Stimulated activated naive CD8-positive, alpha-beta T cell treated with anti-CD3 and anti-CD28 coated beads, Interleukin-15, Interleukin-2, amounts not matched to agents 100 ng/mL and 50 ng/mL, for 24 hours (primary cell): ENCODE measurements at regions not wholly inside any gene's neighbourhood (a gene's known extent, or its start where the extent isn't known, plus 50 kb on each side); places are given as distances from the start of the nearest gene placed in this dataset.

ENCODE experiments used
- H3K27ac Mint-ChIP-seq: one replicate; pipeline ENCODE4 v1.8.0; 2021; ENCODE audit warnings: mild to moderate bottlenecking, mixed read lengths
- H3K27me3 Mint-ChIP-seq: one replicate; pipeline ENCODE4 v1.8.0; 2021; ENCODE audit warnings: mixed read lengths
- H3K36me3 Mint-ChIP-seq: one replicate; pipeline ENCODE4 v1.8.0; 2021; ENCODE audit warnings: low read depth, mixed read lengths
- H3K4me1 Mint-ChIP-seq: one replicate; pipeline ENCODE4 v1.8.0; 2021; ENCODE audit warnings: low read depth, mixed read lengths
- H3K4me3 Mint-ChIP-seq: one replicate; pipeline ENCODE4 v1.8.0; 2021; ENCODE audit warnings: mild to moderate bottlenecking, mixed read lengths
- H3K9me3 Mint-ChIP-seq: one replicate; pipeline ENCODE4 v1.8.0; 2021; ENCODE audit warnings: mixed read lengths

- no peaks in the 10 kb centered on the region for H3K27me3 Mint-ChIP-seq
- H3K4me3 Mint-ChIP-seq = no peak overlapping the region
- H3K36me3 Mint-ChIP-seq = no peaks in the 10 kb centered on the region
- no peak overlapping the region for H3K27ac Mint-ChIP-seq
- H3K4me1 Mint-ChIP-seq = no peaks in the 10 kb centered on the region
- H3K9me3 Mint-ChIP-seq = no peaks in the 10 kb centered on the region
Measured at GRCh38 chr18:10215446-10215845, 239.0 kb upstream of the APCDD1 start.

GRCh38 chr18:10216791-10217190, 237.6 kb upstream of the APCDD1 start:
- Mint-ChIP-seq H3K4me3 (no peak overlapping the region), H3K36me3 (no peaks in the 10 kb centered on the region), H3K9me3 (peaks cover 8% of the 10 kb centered on the region), H3K4me1 (no peaks in the 10 kb centered on the region), H3K27ac (no peak overlapping the region), H3K27me3 (no peaks in the 10 kb centered on the region)

GRCh38 chr18:10217211-10217610, 237.2 kb upstream of the APCDD1 start:
- H3K9me3 Mint-ChIP-seq = peaks cover 9% of the 10 kb centered on the region
- H3K4me3 Mint-ChIP-seq = no peak overlapping the region
- no peaks in the 10 kb centered on the region for H3K27me3 Mint-ChIP-seq
- H3K36me3 Mint-ChIP-seq = no peaks in the 10 kb centered on the region
- no peak overlapping the region for H3K27ac Mint-ChIP-seq
- H3K4me1 Mint-ChIP-seq = no peaks in the 10 kb centered on the region

GRCh38 chr18:10225300-10225699, 229.1 kb upstream of the APCDD1 start:
- Mint-ChIP-seq H3K4me1 (no peaks in the 10 kb centered on the region), H3K27ac (no peak overlapping the region), H3K4me3 (no peak overlapping the region), H3K9me3 (peaks cover 24% of the 10 kb centered on the region), H3K36me3 (no peaks in the 10 kb centered on the region), H3K27me3 (no peaks in the 10 kb centered on the region)

GRCh38 chr18:10226971-10227370, 227.5 kb upstream of the APCDD1 start:
- Mint-ChIP-seq H3K27me3 (no peaks in the 10 kb centered on the region), H3K4me3 (no peak overlapping the region), H3K4me1 (no peaks in the 10 kb centered on the region), H3K36me3 (no peaks in the 10 kb centered on the region), H3K27ac (no peak overlapping the region), H3K9me3 (peaks cover 19% of the 10 kb centered on the region)

GRCh38 chr18:10228326-10228725, 226.1 kb upstream of the APCDD1 start:
- H3K36me3 Mint-ChIP-seq = no peaks in the 10 kb centered on the region
- H3K4me1 Mint-ChIP-seq = no peaks in the 10 kb centered on the region
- no peak overlapping the region for H3K27ac Mint-ChIP-seq
- no peak overlapping the region for H3K4me3 Mint-ChIP-seq
- H3K27me3 Mint-ChIP-seq = no peaks in the 10 kb centered on the region
- H3K9me3 Mint-ChIP-seq = peaks cover 19% of the 10 kb centered on the region

- H3K27ac Mint-ChIP-seq = no peak overlapping the region
- H3K4me1 Mint-ChIP-seq = no peaks in the 10 kb centered on the region
- H3K9me3 Mint-ChIP-seq = peaks cover 14% of the 10 kb centered on the region
- H3K4me3 Mint-ChIP-seq = no peak overlapping the region
- no peaks in the 10 kb centered on the region for H3K27me3 Mint-ChIP-seq
- no peaks in the 10 kb centered on the region for H3K36me3 Mint-ChIP-seq
Measured at GRCh38 chr18:10229458-10229857, 225.0 kb upstream of the APCDD1 start.

- Mint-ChIP-seq H3K36me3 (no peaks in the 10 kb centered on the region), H3K4me3 (no peak overlapping the region)
Measured at GRCh38 chr18:10230072-10230471, 224.4 kb upstream of the APCDD1 start.

GRCh38 chr18:10231220-10231619, 223.2 kb upstream of the APCDD1 start:
- Mint-ChIP-seq H3K27me3 (no peaks in the 10 kb centered on the region), H3K27ac (no peak overlapping the region), H3K4me1 (no peaks in the 10 kb centered on the region), H3K36me3 (no peaks in the 10 kb centered on the region), H3K9me3 (peaks cover 6% of the 10 kb centered on the region), H3K4me3 (no peak overlapping the region)

More at GRCh38 chr18:10230072-10230471, 224.4 kb upstream of the APCDD1 start:
- H3K9me3 Mint-ChIP-seq = peaks cover 11% of the 10 kb centered on the region
- H3K27me3 Mint-ChIP-seq = no peaks in the 10 kb centered on the region
- H3K27ac Mint-ChIP-seq = no peak overlapping the region
- no peaks in the 10 kb centered on the region for H3K4me1 Mint-ChIP-seq

- peaks cover 4% of the 10 kb centered on the region for H3K9me3 Mint-ChIP-seq
- H3K27ac Mint-ChIP-seq = no peak overlapping the region
- H3K4me1 Mint-ChIP-seq = no peaks in the 10 kb centered on the region
- no peak overlapping the region for H3K4me3 Mint-ChIP-seq
- no peaks in the 10 kb centered on the region for H3K36me3 Mint-ChIP-seq
- H3K27me3 Mint-ChIP-seq = no peaks in the 10 kb centered on the region
Measured at GRCh38 chr18:10232062-10232461, 222.4 kb upstream of the APCDD1 start.

- Mint-ChIP-seq H3K4me1 (no peaks in the 10 kb centered on the region), H3K9me3 (peaks cover 4% of the 10 kb centered on the region), H3K36me3 (no peaks in the 10 kb centered on the region), H3K27me3 (no peaks in the 10 kb centered on the region), H3K27ac (no peak overlapping the region), H3K4me3 (no peak overlapping the region)
Measured at GRCh38 chr18:10233082-10233875, 221.2 kb upstream of the APCDD1 start.

- H3K4me3 Mint-ChIP-seq = no peak overlapping the region
- no peaks in the 10 kb centered on the region for H3K4me1 Mint-ChIP-seq
- H3K9me3 Mint-ChIP-seq = peaks cover 4% of the 10 kb centered on the region
- no peaks in the 10 kb centered on the region for H3K36me3 Mint-ChIP-seq
- H3K27me3 Mint-ChIP-seq = no peaks in the 10 kb centered on the region
- no peak overlapping the region for H3K27ac Mint-ChIP-seq
Measured at GRCh38 chr18:10234281-10234680, 220.2 kb upstream of the APCDD1 start.

GRCh38 chr18:10234912-10235660, 219.3 kb upstream of the APCDD1 start:
- no peaks in the 10 kb centered on the region for H3K27me3 Mint-ChIP-seq

GRCh38 chr18:10235661-10235952, 218.8 kb upstream of the APCDD1 start:
- no peaks in the 10 kb centered on the region for H3K36me3 Mint-ChIP-seq
- H3K27me3 Mint-ChIP-seq = no peaks in the 10 kb centered on the region
- peaks cover 4% of the 10 kb centered on the region for H3K9me3 Mint-ChIP-seq
- H3K27ac Mint-ChIP-seq = no peak overlapping the region
- H3K4me1 Mint-ChIP-seq = no peaks in the 10 kb centered on the region
- no peak overlapping the region for H3K4me3 Mint-ChIP-seq

More at GRCh38 chr18:10234912-10235660, 219.3 kb upstream of the APCDD1 start:
- Mint-ChIP-seq H3K27ac (no peak overlapping the region), H3K36me3 (no peaks in the 10 kb centered on the region), H3K4me1 (no peaks in the 10 kb centered on the region), H3K9me3 (peaks cover 4% of the 10 kb centered on the region), H3K4me3 (no peak overlapping the region)

GRCh38 chr18:10239103-10239502, 215.3 kb upstream of the APCDD1 start:
- Mint-ChIP-seq H3K36me3 (no peaks in the 10 kb centered on the region), H3K4me1 (no peaks in the 10 kb centered on the region), H3K4me3 (no peak overlapping the region), H3K27ac (no peak overlapping the region), H3K27me3 (no peaks in the 10 kb centered on the region), H3K9me3 (no peaks in the 10 kb centered on the region)
